HG03135 (cell line): ENCODE measurements at regions not wholly inside any gene's neighbourhood (a gene's known extent, or its start where the extent isn't known, plus 50 kb on each side); places are given as distances from the start of the nearest gene placed in this dataset.
"Not testable (repeated sequence)": the region's sequence is repeated elsewhere in the genome, so short reads cannot be mapped to it uniquely, and the experiment has no call there.

Experiments
- ATAC-seq: cut with Tn5 transposase; IDR thresholded peaks from one replicate; pipeline ENCODE4 v1.9.1; 2021; ENCODE audit warnings: mild to moderate bottlenecking, moderate library complexity; ENCODE audit not compliant: unreplicated experiment

- no peak for ATAC-seq
Observed at GRCh38 chr13:88196106-88196505, 524.9 kb downstream of the SLITRK5 start.

- ATAC-seq: no peak
Observed at GRCh38 chr13:88217372-88217771, 546.2 kb downstream of the SLITRK5 start.

- ATAC-seq: no peak
Observed at GRCh38 chr13:88217883-88218282, 546.7 kb downstream of the SLITRK5 start.

GRCh38 chr13:88223958-88224357, 552.8 kb downstream of the SLITRK5 start:
- no peak for ATAC-seq

GRCh38 chr13:88235441-88235840, 564.3 kb downstream of the SLITRK5 start:
- no peak for ATAC-seq

DNA sequence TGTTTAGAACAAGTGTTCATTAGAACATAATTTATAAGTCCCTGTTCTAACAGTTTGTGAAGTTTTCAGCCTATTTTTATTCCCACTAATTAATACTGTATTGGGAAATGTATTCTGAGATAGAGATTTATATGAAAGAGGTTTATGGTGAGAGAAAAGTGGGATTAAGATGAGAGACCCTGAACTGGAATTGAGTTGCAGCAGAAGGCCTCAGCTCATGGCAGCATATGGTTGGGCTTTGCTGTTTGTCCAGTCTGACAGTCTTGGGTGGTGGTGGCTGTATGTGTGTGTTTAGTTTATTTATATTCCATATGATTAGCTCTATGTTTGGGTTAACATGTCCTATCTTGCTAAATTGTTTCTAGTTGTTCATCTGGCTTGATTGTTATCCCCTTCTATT, 575.1 kb downstream of the SLITRK5 start:
- ATAC-seq: no peak

GRCh38 chr13:88248393-88248792, 577.2 kb downstream of the SLITRK5 start:
- no peak for ATAC-seq

DNA sequence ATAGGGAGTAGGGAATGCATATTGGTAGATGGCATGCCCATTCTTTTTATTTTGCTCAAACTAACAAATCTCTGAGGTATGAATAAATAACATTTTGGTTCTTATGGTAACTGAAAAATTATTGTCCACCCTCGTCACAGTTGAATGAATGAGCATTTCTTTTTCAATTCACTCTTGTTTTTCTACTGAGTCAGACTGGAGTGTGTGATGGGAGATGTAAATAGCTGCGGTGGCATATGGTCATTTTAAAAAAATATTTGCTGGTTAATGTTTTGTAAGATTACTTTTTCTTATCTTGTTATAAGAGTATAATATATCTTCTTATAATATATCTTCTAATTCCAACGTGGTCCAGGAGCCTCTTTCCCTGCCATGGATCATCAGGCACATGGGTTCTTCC, 586.5 kb downstream of the SLITRK5 start:
- no peak for ATAC-seq

GRCh38 chr13:88263808-88264207, 592.6 kb downstream of the SLITRK5 start:
- ATAC-seq: no peak

- no peak for ATAC-seq
Observed at GRCh38 chr13:88281841-88282240, 610.7 kb downstream of the SLITRK5 start.

DNA sequence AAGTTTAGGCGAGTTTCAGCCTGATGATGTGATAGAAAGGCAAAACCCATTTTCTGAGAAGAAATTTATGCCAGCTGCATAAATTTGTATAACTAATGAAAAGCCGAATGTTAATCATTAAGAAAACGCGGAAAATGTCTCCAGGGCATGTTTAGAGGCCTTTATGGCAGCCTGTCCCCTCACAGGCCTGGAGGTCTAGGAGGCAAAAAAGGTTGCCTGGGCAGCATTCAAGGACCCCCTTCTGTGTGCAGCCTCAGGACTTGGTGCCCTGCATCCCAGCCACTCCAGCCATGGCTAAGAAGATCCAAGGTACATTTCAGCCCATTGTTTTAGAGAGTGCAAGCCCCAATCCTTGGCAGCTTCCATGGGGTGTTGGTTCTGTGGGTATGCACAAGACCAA, 614.2 kb downstream of the SLITRK5 start:
- ATAC-seq: no peak

DNA sequence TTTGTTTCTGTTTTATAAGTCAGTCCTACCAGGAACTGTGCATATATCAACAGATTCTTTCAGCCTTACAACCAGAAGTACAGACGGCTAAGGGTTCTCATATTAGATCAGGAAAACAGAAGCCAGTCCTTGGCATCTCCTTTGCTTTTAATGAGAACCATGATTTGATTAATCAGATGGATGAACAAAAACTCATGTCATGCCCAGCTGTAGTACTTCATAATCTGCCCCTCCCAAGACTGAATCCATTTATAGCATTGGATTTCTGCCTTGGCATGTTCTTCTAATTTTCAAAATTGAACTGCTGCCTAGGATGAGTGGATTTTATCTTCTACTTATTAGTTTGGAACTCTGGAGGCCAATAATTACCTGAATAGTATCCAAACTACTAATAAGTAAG, 617.2 kb downstream of the SLITRK5 start:
- no peak for ATAC-seq

GRCh38 chr13:88291731-88292130, 620.6 kb downstream of the SLITRK5 start:
- not testable (repeated sequence) for ATAC-seq

- ATAC-seq: no peak
Observed at GRCh38 chr13:88294368-88294767, 623.2 kb downstream of the SLITRK5 start.

DNA sequence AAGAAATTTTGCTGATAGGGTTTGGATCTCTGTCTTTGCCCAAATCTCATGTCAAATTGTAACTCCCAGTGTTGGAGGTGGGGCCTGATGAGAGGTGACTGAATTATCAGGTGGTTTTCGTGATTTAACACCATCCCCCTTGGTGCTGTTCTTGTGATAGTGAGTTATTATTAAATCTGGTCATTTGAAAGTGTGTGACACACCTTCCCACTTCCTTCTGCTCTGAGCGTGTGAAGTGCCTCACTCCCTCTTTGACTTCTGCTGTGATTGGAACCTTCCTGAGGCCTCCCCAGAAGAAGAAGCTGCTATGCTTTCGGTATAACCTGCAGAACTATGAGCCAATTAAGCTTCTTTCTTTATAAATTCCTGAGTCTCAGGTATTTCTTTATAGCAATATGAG, 632.0 kb downstream of the SLITRK5 start:
- no peak for ATAC-seq

DNA sequence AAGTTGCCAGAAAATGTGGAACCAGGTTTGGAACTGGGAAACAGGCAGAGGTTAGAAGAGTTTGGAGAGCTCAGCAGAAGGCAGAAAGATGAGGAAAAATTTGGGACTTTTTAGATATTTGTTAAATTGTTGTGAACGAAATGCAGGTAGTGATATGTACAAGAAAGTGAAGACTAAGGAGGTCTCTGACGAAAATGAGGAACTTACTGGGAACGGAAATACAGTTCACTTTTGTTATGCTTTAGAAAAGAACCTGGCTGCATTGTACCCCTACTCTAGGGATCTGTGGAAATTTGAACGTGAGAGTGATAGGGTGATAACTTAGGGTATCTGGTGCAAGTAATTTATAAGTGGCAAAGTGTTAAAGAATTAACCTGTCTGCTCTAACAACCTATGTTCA, 632.4 kb downstream of the SLITRK5 start:
- ATAC-seq: no peak

GRCh38 chr13:88314496-88314895, 643.3 kb downstream of the SLITRK5 start:
- no peak for ATAC-seq

DNA sequence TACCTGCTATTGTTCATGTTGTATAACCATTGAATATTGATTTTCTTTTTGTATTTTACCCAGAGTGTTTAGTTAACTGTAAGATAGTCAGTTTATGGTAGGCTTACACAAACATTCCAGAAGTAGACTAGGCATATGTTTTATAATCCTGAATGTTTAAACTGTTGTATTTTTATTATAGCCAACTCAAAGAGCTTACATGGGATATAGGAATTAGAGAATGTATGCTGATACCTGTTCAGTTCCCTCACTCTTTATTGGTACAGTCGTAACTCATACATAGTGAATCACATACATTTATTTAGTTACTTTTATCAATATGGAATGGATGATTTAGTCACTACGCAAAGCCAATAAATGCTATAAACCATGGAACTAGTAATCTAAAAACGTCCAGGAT, 657.9 kb downstream of the SLITRK5 start:
- ATAC-seq: no peak

- ATAC-seq: no peak
Observed at GRCh38 chr13:88339271-88339741, 668.1 kb downstream of the SLITRK5 start.

DNA sequence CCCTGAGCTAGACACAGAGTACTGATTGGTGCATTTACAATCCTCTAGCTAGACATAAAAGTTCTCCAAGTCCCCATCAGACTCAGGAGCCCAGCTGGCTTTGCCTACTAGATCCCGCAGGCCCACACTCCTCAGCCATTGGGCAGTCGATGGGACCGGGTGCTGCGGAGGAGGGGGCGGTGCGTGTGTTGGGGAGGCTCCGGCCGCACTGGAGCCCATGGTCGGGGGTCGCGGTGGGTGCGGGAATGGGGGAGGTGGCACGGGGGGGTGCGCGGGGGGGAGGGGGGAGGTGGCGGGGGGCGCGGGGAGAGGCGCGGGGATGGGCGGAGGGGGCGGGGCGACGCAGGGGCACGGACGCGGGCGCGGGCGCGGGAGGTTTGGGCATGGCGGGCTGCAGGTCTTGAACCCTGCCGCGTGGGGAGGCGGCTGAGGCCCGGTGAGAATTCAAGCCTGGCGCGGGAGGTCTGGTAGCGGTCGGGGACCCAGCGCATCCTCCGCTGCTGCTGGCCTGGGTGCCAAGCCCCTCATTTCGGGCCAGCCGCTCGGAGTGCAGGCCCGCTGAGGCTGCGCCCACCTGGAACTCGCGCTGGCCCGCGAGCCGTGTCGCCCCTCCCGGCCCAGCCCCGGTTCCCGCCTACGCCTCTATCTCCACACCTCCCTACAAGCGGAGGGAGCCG, 674.1 kb downstream of the SLITRK5 start:
- ATAC-seq: no peak

DNA sequence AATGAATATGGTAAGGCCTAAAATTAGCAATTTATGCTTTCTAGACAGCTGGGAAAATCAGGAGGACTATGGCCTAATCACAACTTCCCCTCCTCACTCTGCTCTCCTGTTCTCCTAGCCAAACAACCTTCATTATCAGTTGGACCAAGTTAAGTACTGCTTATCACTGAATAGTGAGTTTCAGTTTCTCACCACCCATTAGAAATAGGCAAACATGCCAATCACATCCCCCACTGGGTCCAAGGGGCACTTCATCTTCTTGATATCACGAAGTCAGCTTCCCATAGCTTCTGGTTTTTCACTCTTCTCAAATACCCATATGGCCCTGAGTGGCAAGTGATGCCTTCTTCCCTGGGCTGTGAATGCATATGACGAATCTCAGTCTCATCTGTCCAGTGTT, 689.6 kb downstream of the SLITRK5 start:
- no peak for ATAC-seq

DNA sequence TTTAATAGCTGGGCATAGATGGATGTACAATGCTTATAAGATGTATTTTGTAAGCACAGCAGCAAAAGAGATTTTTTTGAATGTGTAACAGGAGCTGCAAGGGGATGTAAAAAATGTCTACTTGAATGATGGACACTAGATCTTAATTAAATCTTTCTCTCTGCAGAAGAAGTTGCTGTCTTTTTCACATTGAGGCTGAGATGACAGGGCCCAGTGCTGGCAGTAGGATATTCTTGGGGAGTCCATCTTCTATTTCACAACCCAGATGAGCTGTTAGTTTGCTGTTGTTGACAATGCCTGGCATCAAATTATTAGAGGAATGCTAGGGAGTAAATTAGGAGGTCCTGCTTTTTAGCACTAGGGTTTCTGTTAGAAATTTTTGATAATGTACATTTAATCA, 698.7 kb downstream of the SLITRK5 start:
- ATAC-seq: no peak

DNA sequence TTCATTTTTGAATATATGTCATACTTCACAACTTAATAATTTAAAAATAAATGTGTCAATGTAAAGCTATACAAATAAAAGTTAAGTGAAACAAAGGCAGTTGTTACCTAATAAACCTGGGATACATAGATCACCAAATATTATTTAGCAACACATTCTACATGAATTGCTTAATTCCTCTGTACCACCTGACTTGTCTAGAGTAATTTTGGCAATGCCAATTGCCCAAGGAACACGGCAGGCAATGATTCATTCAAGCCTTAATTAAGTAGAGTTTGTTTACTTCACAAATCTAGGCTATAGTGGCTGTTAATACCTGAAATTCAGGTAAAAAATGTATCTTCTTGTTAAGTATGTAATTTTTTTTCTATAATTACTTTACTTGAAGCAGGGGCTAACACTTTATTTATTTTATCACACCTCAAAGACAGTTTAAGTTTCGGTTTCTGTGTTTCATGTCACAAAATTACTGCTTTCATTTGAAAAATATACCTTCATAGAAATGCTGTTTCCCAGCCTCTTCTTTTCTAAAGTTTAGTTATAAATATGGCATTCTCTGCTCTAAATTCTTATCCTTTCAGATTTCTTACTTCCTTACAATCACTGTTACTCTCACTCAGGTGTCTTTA, 705.7 kb downstream of the SLITRK5 start:
- ATAC-seq: no peak
